ENCODE measurements at regions not wholly inside any gene's neighbourhood (a gene's known extent, or its start where the extent isn't known, plus 50 kb on each side); places are given as distances from the start of the nearest gene placed in this dataset.

- TF ChIP-seq CTCF (IDR thresholded peaks at IDR 0.05) (no peak), POLR2A (IDR thresholded peaks at IDR 0.05) (no peak), POLR2AphosphoS5 (IDR thresholded peaks at IDR 0.05) (no peak)
Measured at GRCh38 chr4:145295547-145295946, 115.2 kb upstream of the OTUD4 start.

Data from breast epithelium (tissue), 3 donors.